BLaER1 treated with 17β-estradiol and CSF1 and Interleukin-3, amounts not matched to agents 10 nM and 100 nM (cell line): ENCODE measurements at regions not wholly inside any gene's neighbourhood (a gene's known extent, or its start where the extent isn't known, plus 50 kb on each side); places are given as distances from the start of the nearest gene placed in this dataset.
"Not testable (repeated sequence)": the region's sequence is repeated elsewhere in the genome, so short reads cannot be mapped to it uniquely, and the experiment has no call there.

Experiments
- H3K27ac ChIP-seq, 11 experiments: shearing (Covaris generic); formaldehyde crosslinking; 2 replicates each; pipeline ENCODE4 v1.8.1; 2022
- H3K27me3 ChIP-seq, 11 experiments: shearing (Covaris generic); formaldehyde crosslinking; 2 replicates each; pipeline ENCODE4 v1.8.1; 2022
- H3K36me3 ChIP-seq, 11 experiments: shearing (Covaris generic); formaldehyde crosslinking; 2 replicates each; pipeline ENCODE4 v1.8.1; 2022
- H3K4me1 ChIP-seq, 10 experiments: shearing (Covaris generic); formaldehyde crosslinking; 2 replicates each; pipeline ENCODE4 v1.8.1; 2022
- H3K4me2 ChIP-seq, 11 experiments: shearing (Covaris generic); formaldehyde crosslinking; 2 replicates each; pipeline ENCODE4 v1.8.1; 2022
- H3K4me3 ChIP-seq, 10 experiments: shearing (Covaris generic); formaldehyde crosslinking; 2 replicates each; pipeline ENCODE4 v1.8.1; 2022
- H3K9ac ChIP-seq, 11 experiments: shearing (Covaris generic); formaldehyde crosslinking; 2 replicates each; pipeline ENCODE4 v1.8.1; 2022
- H3K9me3 ChIP-seq, 11 experiments: shearing (Covaris generic); formaldehyde crosslinking; replicated peaks in 1 of 11; 2 replicates each; pipeline ENCODE4 v1.8.1; 2022
- H4K20me1 ChIP-seq, 11 experiments: shearing (Covaris generic); formaldehyde crosslinking; 2 replicates each; pipeline ENCODE4 v1.8.1; 2022
- Cebpa-rat ChIP-seq, 11 experiments: shearing (Covaris generic); IDR thresholded peaks; 2 replicates each; pipeline ENCODE4 v1.8.1; 2022

DNA sequence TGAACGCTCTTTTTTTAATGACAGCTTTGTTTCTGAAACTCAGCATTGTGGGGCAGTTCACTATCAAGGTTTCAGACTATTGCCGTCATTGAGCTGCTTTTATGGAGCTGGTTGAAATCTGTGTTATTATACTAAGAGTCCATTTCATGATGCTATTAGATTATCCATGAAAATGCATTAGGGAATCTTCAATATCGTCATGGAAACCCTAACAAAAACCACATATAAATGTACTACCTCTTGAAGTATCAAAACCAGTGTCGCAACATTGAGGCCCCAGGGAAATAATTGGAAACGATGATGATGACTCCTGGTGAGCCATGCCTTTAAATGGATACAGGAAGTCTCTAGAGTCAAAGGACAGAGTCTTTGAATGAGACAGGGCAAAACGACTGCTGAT lies 231.6 kb upstream of the CPHXL start:
- Histone ChIP-seq H3K4me3 (no peak overlapping the region), H3K27ac (no peak overlapping the region), H3K36me3 (no peaks in the 10 kb centered on the region), H3K27me3 (no peaks in the 10 kb centered on the region), H3K9me3 (no peaks in the 10 kb centered on the region), H3K4me1 (no peaks in the 10 kb centered on the region), H3K4me2 (no peak overlapping the region), H4K20me1 (no peaks in the 10 kb centered on the region), H3K9ac (no peak overlapping the region)
- no peak for TF ChIP-seq Cebpa-rat (IDR thresholded peaks at IDR 0.05)

DNA sequence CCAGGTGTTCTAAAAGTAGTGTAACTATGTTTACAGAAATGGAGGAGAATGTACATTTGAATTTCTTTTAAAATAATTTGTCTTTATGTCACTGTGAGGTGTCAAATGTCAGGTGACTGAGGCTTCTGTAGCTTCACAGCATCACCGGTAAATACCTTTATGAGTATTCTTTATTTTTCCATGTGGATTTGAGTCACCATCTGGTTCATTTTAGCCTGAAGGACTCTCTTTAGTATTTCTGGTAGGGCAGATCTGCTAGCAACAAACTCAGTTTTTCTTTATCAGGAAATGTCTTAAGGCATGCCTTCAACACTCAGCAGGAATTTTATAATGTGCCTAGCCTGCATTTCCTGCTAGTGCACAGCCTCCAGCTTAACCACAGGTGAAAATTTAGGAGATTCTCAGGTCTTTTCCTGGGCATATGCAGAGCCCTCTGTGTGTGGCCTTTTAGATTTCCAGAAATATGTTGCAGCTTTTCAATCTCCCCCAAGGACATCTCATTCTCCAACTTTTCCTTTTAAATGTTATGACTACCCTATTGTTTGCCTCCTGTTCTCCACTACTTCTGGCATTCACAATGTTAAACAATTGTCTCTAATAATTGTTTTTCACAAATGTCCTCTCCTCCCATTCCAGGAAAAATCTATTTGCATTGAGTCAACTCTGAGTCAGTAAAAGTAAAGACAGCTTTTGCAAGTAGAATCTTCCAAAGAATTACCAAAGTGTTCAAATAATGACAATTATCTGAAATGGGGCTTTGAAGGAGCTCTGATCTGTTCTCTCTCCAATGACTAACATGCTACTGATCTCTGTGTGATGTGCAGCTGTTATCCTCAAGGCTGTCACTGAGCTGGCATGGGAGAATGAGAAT lies 239.4 kb upstream of the CPHXL start:
- Histone ChIP-seq H3K27ac (no peak overlapping the region), H3K9me3 (no peaks in the 10 kb centered on the region), H3K4me2 (no peak overlapping the region), H4K20me1 (no peaks in the 10 kb centered on the region), H3K9ac (no peak overlapping the region), H3K36me3 (no peaks in the 10 kb centered on the region), H3K4me3 (no peak overlapping the region), H3K4me1 (no peaks in the 10 kb centered on the region), H3K27me3 (no peaks in the 10 kb centered on the region)
- TF ChIP-seq Cebpa-rat (IDR thresholded peaks at IDR 0.05) = no peak

DNA sequence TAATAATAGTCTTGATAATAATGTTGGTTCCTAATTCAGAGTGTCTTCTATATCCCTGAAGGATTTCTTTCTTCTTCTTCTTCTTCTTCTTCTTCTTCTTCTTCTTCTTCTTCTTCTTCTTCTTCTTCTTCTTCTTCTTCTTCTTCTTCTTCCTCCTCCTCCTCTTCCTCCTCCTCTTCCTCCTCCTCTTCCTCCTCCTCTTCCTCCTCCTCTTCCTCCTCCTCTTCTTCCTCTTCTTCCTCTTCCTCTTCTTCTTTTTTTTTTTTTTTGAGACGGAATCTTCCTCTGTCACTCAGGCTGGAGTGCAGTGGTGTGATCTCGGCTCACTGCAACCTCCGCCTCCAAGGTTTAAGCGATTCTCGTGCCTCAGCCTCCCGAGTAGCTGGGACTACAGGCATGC lies 242.8 kb upstream of the CPHXL start:
- not testable (repeated sequence) for H3K9me3 ChIP-seq, H3K9ac ChIP-seq, H3K4me2 ChIP-seq, H4K20me1 ChIP-seq, H3K4me3 ChIP-seq, H3K27ac ChIP-seq, H3K4me1 ChIP-seq, H3K27me3 ChIP-seq, H3K36me3 ChIP-seq

DNA sequence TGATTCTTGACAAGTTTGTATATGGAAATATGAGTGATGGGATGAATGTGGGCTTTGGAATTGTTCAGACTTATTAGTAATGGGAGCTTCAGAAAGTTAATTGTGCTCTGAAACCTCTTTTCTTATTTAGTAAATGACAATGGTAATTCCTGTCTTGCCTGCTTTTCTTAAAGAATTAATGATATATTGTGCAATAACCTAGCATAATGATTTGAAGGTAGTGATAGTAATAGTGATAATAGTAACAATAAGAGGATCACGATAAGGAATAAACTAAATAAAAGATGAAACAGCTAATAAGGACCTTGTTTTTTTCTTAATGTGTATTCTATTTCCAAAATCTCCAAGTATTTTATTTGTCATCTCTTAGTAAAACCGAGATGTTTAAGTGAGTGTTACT lies 245.0 kb upstream of the CPHXL start:
- H3K36me3 ChIP-seq = no peaks in the 10 kb centered on the region
- H3K4me1 ChIP-seq = no peaks in the 10 kb centered on the region
- H3K27ac ChIP-seq = no peak overlapping the region
- no peak for TF ChIP-seq Cebpa-rat (IDR thresholded peaks at IDR 0.05)
- H3K9ac ChIP-seq = no peak overlapping the region
- no peak overlapping the region for H3K4me3 ChIP-seq
- H4K20me1 ChIP-seq = no peaks in the 10 kb centered on the region
- no peaks in the 10 kb centered on the region for H3K9me3 ChIP-seq
- H3K27me3 ChIP-seq = no peaks in the 10 kb centered on the region
- H3K4me2 ChIP-seq = no peak overlapping the region

DNA sequence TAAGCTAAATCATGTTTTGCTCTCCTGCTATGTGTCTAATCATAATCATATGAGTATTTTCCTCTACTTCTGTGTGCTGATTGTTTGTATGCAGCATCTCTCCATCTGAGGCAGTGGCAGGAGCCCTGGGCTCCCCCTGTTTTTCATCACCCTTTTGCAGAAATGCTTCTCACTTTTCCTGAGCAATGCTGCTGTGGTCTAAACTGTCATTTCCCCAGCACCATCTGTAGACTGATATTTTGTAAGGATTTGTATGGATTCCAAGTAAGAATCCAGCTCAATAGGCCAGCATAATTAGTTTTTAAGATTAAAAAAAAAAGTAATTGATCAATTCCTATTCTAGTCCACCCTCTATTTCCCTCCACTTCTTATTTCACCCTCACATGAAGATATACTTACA lies 257.0 kb upstream of the CPHXL start:
- H3K27ac ChIP-seq = no peak overlapping the region
- no peak overlapping the region for H3K9ac ChIP-seq

DNA sequence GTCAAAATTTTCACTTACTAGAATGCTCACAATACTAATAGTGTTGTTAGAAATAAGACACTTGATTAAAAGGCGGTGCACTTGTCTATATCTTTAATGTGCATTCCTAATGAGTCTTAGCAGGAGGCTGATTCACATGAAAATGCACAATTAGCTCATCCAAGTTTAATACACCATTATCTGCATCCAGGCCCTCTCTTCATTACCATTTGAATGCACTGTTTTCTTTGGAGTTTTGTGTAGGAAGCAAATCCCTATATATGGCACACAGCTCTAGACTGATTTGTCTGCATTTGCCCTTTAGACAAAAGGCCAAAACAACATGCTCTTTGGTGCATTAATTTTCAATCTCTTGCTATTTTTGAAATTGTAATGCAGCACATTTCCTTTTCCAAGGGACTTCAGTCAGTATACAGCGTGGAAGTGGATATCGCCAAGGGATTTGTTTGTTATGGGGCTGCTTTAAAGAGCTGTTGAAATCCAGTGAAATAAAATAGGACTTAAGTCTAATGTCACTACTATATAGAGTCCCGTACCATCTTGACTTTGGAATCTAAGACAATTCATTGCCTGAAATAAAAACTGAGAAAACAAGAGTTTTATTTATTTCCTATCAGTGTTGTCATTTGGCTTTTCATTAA lies 257.6 kb upstream of the CPHXL start:
- Histone ChIP-seq H3K9me3 (peaks cover 0 to 34% (median 11%) of the 10 kb centered on the region in 11 experiments; a peak in 14 of 22 replicates), H3K4me2 (no peak overlapping the region), H3K4me1 (no peaks in the 10 kb centered on the region), H3K36me3 (no peaks in the 10 kb centered on the region), H3K27ac (no peak overlapping the region), H3K27me3 (no peaks in the 10 kb centered on the region), H3K9ac (no peak overlapping the region), H3K4me3 (no peak overlapping the region), H4K20me1 (no peaks in the 10 kb centered on the region)
- TF ChIP-seq Cebpa-rat (IDR thresholded peaks at IDR 0.05) = no peak

More for the DNA sequence above, 257.0 kb upstream of the CPHXL start:
- H3K4me1 ChIP-seq = no peaks in the 10 kb centered on the region
- H3K9me3 ChIP-seq = peaks cover 0 to 34% (median 11%) of the 10 kb centered on the region in 11 experiments; a peak in 14 of 22 replicates
- H3K4me3 ChIP-seq = no peak overlapping the region
- H3K4me2 ChIP-seq = no peak overlapping the region
- no peaks in the 10 kb centered on the region for H3K36me3 ChIP-seq
- H4K20me1 ChIP-seq = no peaks in the 10 kb centered on the region
- no peaks in the 10 kb centered on the region for H3K27me3 ChIP-seq
- no peak for TF ChIP-seq Cebpa-rat (IDR thresholded peaks at IDR 0.05)

DNA sequence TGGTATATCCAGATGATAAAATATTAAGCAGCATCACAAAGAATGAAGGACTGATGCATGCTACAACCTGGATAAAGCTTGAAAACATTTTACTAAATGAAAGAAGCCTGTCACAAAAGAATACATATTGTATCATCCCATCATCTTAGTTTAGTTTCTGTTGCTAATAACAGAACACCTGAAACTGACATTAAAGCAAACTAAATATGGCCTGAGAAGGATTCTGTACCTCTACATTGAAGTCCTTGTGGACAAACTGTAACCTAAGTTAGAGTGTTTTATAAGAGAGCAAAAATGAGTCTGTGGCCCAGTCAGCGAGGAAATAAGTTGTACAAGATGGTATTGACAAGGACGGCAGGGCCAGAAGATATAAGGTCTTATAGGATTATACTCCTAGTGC lies 261.0 kb upstream of the CPHXL start:
- Histone ChIP-seq H3K9ac (no peak overlapping the region), H3K27me3 (no peaks in the 10 kb centered on the region), H3K9me3 (peaks cover 0 to 34% (median 11%) of the 10 kb centered on the region in 11 experiments; a peak in 14 of 22 replicates), H3K36me3 (no peaks in the 10 kb centered on the region), H3K4me1 (no peaks in the 10 kb centered on the region), H3K4me3 (no peak overlapping the region), H3K4me2 (no peak overlapping the region), H4K20me1 (no peaks in the 10 kb centered on the region), H3K27ac (no peak overlapping the region)
- TF ChIP-seq Cebpa-rat (IDR thresholded peaks at IDR 0.05) = no peak

DNA sequence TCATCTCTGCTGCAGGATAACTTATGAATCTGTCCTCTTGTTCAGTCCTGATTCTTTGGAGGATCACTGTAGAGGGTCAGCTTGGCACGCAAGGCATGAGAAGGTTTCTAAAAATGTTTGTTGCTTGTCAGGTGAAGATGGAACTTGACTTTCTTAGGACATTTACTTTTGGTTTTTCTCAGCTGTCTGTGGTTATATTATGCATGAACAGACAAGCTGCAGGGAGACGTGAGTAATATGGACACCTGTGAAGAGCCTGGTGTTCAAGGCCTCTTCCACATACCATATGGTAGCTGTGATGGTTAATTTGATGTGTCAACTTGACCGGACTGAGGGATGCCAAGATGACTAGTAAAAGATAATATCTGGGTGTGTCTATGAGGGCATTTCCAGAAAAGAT lies 270.2 kb upstream of the CPHXL start:
- H3K9ac ChIP-seq = no peak overlapping the region
- H3K4me2 ChIP-seq = no peak overlapping the region
- H3K36me3 ChIP-seq = no peaks in the 10 kb centered on the region
- H3K4me1 ChIP-seq = no peaks in the 10 kb centered on the region
- no peaks in the 10 kb centered on the region for H4K20me1 ChIP-seq
- H3K4me3 ChIP-seq = no peak overlapping the region
- H3K27me3 ChIP-seq = no peaks in the 10 kb centered on the region
- H3K9me3 ChIP-seq = no peaks in the 10 kb centered on the region
- H3K27ac ChIP-seq = no peak overlapping the region
- TF ChIP-seq Cebpa-rat (IDR thresholded peaks at IDR 0.05) = no peak

DNA sequence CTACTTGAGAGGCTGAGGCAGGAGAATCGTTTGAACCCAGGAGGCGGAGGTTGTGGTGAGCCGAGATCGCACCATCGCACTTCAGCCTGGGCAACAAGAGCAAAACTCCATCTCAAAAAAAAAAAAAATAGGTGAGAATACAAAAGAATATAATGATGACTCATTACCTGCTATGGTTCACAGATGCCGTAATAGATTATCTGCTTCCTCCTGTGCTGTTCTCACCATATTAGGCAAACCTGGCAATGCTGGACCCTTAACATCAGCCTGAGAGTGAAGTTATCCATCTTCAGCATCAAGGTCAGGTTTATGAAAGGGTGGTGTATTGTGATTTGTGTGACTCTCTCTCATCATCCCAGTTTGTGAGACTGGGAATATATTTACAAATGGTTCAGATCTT lies 271.3 kb upstream of the CPHXL start:
- TF ChIP-seq Cebpa-rat (IDR thresholded peaks at IDR 0.05) = no peak
- Histone ChIP-seq H3K27me3 (no peaks in the 10 kb centered on the region), H3K27ac (no peak overlapping the region), H4K20me1 (no peaks in the 10 kb centered on the region), H3K4me1 (no peaks in the 10 kb centered on the region), H3K4me2 (no peak overlapping the region), H3K9ac (no peak overlapping the region), H3K36me3 (no peaks in the 10 kb centered on the region), H3K9me3 (no peaks in the 10 kb centered on the region), H3K4me3 (no peak overlapping the region)

DNA sequence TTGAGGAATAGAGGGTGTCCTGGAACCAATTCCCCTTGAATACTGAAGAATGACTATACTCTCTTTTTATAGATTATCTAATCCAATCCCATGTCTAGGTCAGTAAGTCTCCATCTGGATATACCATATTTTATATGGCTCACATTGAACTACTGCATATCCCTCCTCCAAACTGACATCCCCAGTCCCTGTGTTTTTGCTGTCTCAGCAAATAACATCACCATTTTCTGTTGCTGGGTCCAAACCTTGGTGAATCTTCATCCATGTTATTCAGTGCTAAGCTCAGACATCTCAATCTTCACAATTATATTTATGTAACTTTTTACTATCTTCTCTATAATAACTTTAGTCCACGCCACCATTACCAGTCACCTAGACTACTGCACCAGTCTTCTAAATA lies 269.6 kb upstream of the CNTNAP4 start:
- Histone ChIP-seq H3K36me3 (no peaks in the 10 kb centered on the region), H3K9ac (no peak overlapping the region), H3K4me2 (no peak overlapping the region), H3K27ac (no peak overlapping the region), H3K4me3 (no peak overlapping the region), H3K4me1 (no peaks in the 10 kb centered on the region), H4K20me1 (no peaks in the 10 kb centered on the region), H3K9me3 (peaks cover 0 to 3% (median 0%) of the 10 kb centered on the region in 11 experiments; a peak in 1 of 22 replicates), H3K27me3 (no peaks in the 10 kb centered on the region)
- TF ChIP-seq Cebpa-rat (IDR thresholded peaks at IDR 0.05) = no peak
